Tibial nerve (tissue), 4 donors: ENCODE measurements at regions not wholly inside any gene's neighbourhood (a gene's known extent, or its start where the extent isn't known, plus 50 kb on each side); places are given as distances from the start of the nearest gene placed in this dataset.

ENCODE experiments used
- DNase-seq, 2 donors: peaks; one replicate each; pipeline ENCODE4 v3.0.0-alpha.2; 2019; ENCODE audit warnings: low spot score in 2 of 2
- H3K27ac ChIP-seq, 4 donors: fragments of 200-600 bp; sonication (generic) in 3 of 4; one replicate each; pipeline ENCODE4 v1.5.1; 2017 to 2019; ENCODE audit warnings: mild to moderate bottlenecking in 1 of 4
- H3K27me3 ChIP-seq, 2 donors: fragments of 200-600 bp; sonication (generic) in 1 of 2; one replicate each; pipeline versions ENCODE4 v1.5.1 to v1.6.0; 2017 to 2019
- H3K36me3 ChIP-seq, 3 donors: fragments of 200-600 bp; sonication (generic); one replicate each; pipeline ENCODE4 v1.5.1; 2018 to 2019
- H3K4me1 ChIP-seq, 4 donors: fragments of 200-600 bp; sonication (generic) in 3 of 4; one replicate each; pipeline ENCODE4 v1.5.1; 2017 to 2019
- H3K4me3 ChIP-seq, 4 donors: fragments of 200-600 bp; sonication (generic) in 3 of 4; one replicate each; pipeline ENCODE4 v1.5.1; 2017 to 2019; ENCODE audit warnings: mild to moderate bottlenecking in 1 of 4, moderate library complexity in 1 of 4
- H3K9me3 ChIP-seq, 4 donors: fragments of 200-600 bp; sonication (generic) in 3 of 4; one replicate each; pipeline ENCODE4 v1.5.1; 2017 to 2019
- CTCF ChIP-seq, 5 experiments: fragments of 200-600 bp in 3 of 5; fragments of 450-650 bp in 2 of 5; sonication (generic) in 3 of 5; IDR thresholded peaks; one replicate each; pipeline ENCODE4 v1.5.1; 2016 to 2019; ENCODE audit warnings: antibody characterized with exemption in 5 of 5, mild to moderate bottlenecking in 3 of 5, moderate library complexity in 2 of 5
- EP300 ChIP-seq, 2 donors: sonication (generic); formaldehyde crosslinking; IDR thresholded peaks; one replicate each; pipeline ENCODE4 v1.6.1; 2017; ENCODE audit warnings: antibody characterized with exemption in 2 of 2, mild to moderate bottlenecking in 1 of 2
- POLR2A ChIP-seq, 2 donors: fragments of 450-650 bp; IDR thresholded peaks; one replicate each; pipeline ENCODE4 v1.6.1; 2017; ENCODE audit warnings: antibody characterized with exemption in 2 of 2, mild to moderate bottlenecking in 2 of 2, moderate library complexity in 2 of 2
- WGBS, 2 donors: methylation state at CpG; one replicate each; pipeline ENCODE4 v1.1.5; 2018; 5-methylcytosine and 5-hydroxymethylcytosine counted together

- Histone ChIP-seq H3K36me3 (no peaks in the 10 kb centered on the region), H3K4me3 (no peak overlapping the region), H3K27me3 (no peaks in the 10 kb centered on the region), H3K9me3 (no peaks in the 10 kb centered on the region), H3K4me1 (peaks cover 0 to 35% (median 4%) of the 10 kb centered on the region in 4 donors), H3K27ac (peak overlapping the region in 3 of 4 donors; percentile 5 to 71 (median 48))
- 39 to 45% methylated on average over 2 of the region's 2 CpGs for WGBS, 2 donors
- no peak for DNase-seq
- TF ChIP-seq CTCF (IDR thresholded peaks at IDR 0.05) (no peak), POLR2A (IDR thresholded peaks at IDR 0.05) (no peak), EP300 (IDR thresholded peaks at IDR 0.05) (no peak)
Measured at GRCh38 chr12:77354766-77355362, 289.5 kb upstream of the E2F7 start.

GRCh38 chr12:77352946-77353345 is 287.6 kb upstream of the E2F7 start:
- TF ChIP-seq EP300 (IDR thresholded peaks at IDR 0.05) (no peak), POLR2A (IDR thresholded peaks at IDR 0.05) (no peak), CTCF (IDR thresholded peaks at IDR 0.05) (no peak)
- DNase-seq, result no peak
- H3K36me3 ChIP-seq, result no peaks in the 10 kb centered on the region
- no peak overlapping the region for H3K4me3 ChIP-seq
- peaks cover 0 to 43% (median 4%) of the 10 kb centered on the region in 4 donors for H3K4me1 ChIP-seq
- H3K27ac ChIP-seq, result peak overlapping the region in 1 of 4 donors; percentile 71
- WGBS, 2 donors, result 24 to 58% methylated on average over 1 of the region's 1 CpG
- H3K9me3 ChIP-seq, result no peaks in the 10 kb centered on the region
- H3K27me3 ChIP-seq, result no peaks in the 10 kb centered on the region

DNA sequence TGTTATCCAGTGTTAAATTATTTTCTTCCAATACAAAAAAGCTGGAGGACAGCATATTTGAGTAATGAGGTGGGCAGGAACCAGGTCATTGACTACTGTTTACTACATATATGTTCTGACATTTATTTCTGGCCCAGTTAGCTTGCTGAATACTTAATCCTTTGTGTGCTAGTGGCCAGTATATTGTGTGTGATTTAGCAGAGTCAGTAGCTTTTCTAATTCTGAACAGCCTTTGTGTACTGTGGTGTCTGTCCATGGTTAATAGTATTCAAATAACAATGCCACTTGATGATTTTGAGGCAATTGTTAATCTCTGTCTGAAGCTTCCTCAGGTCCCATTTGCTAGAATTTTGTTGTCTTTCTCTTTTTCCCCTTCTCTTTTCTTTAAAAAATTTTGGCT is 286.5 kb upstream of the E2F7 start:
- Histone ChIP-seq H3K9me3 (no peaks in the 10 kb centered on the region), H3K4me3 (no peak overlapping the region), H3K27me3 (no peaks in the 10 kb centered on the region), H3K4me1 (peaks cover 0 to 43% (median 4%) of the 10 kb centered on the region in 4 donors), H3K27ac (peak overlapping the region in 1 of 4 donors; percentile 57), H3K36me3 (no peaks in the 10 kb centered on the region)
- TF ChIP-seq EP300 (IDR thresholded peaks at IDR 0.05), result no peak
- no peak for TF ChIP-seq CTCF (IDR thresholded peaks at IDR 0.05)
- TF ChIP-seq POLR2A (IDR thresholded peaks at IDR 0.05), result no peak
- no peak for DNase-seq

DNA sequence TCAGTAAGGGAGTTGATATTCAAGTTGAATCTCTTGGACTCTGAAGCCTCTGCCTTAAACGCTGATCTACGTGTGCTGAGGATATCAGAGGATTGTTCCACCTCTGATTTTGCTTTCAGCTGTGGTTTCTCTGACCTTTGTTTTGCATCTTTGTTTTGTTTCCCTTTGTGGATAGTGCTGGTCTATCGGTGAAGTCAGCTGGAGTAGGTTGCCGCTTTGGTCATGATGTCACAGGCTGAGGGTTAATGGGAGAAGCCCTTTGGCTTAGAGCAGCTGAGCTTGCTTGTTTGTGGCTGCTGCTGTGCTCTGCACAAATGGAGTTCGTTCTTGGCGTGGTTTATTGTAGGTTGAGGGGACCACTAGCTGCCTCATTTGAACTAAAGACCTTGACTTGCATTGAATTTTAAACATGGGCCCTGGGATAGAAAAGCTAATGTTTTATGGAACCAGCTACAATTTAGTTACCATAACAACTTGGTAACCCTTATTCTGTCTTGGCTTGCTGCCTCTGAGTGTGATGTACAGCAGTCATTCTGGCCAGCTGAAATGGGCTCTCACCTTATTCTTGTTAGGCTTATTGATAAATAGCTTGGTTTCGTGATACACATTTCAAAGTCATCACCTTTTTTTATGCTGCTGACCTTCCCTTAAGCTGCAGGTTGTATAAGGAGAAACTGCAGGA is 284.5 kb upstream of the E2F7 start:
- Histone ChIP-seq H3K4me3 (no peak overlapping the region), H3K27ac (peak overlapping the region in 1 of 4 donors; percentile 37), H3K36me3 (no peaks in the 10 kb centered on the region), H3K27me3 (no peaks in the 10 kb centered on the region), H3K4me1 (peaks cover 0 to 58% (median 10%) of the 10 kb centered on the region in 4 donors), H3K9me3 (no peaks in the 10 kb centered on the region)
- TF ChIP-seq EP300 (IDR thresholded peaks at IDR 0.05) (no peak), POLR2A (IDR thresholded peaks at IDR 0.05) (no peak), CTCF (IDR thresholded peaks at IDR 0.05) (no peak)
- DNase-seq, result no peak
- WGBS, 2 donors, result 50 to 56% methylated on average over 7 of the region's 7 CpGs

DNA sequence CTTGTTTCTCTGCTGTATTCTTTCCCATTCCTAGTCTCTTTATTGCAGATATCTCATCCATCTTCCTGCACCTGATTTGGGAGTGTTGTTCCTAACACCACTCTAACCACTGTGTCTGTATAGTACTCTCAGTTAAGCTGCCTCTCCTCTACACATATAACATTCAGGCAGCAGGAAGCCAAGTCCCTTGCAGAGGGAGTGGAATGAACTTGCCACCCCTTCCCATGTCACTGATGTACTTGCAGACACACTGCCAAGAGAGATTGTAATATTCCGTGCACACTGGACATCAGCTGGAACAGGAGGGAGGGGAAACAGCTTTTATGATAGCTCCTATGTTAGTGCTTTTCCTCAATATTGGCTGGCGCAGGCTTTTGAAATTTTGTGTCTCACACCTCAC is 281.6 kb upstream of the E2F7 start:
- H3K4me3 ChIP-seq, result no peak overlapping the region
- H3K27ac ChIP-seq, result no peak overlapping the region
- WGBS, 2 donors, result 59 to 90% methylated on average over 2 of the region's 2 CpGs
- H3K9me3 ChIP-seq, result no peaks in the 10 kb centered on the region
- DNase-seq, result no peak
- peaks cover 0 to 52% (median 10%) of the 10 kb centered on the region in 4 donors for H3K4me1 ChIP-seq
- TF ChIP-seq CTCF (IDR thresholded peaks at IDR 0.05), result no peak
- no peak for TF ChIP-seq EP300 (IDR thresholded peaks at IDR 0.05)
- no peak for TF ChIP-seq POLR2A (IDR thresholded peaks at IDR 0.05)
- no peaks in the 10 kb centered on the region for H3K36me3 ChIP-seq
- no peaks in the 10 kb centered on the region for H3K27me3 ChIP-seq
